SK-N-MC (cell line): ENCODE measurements at regions not wholly inside any gene's neighbourhood (a gene's known extent, or its start where the extent isn't known, plus 50 kb on each side); places are given as distances from the start of the nearest gene placed in this dataset.
"Not testable (repeated sequence)": the region's sequence is repeated elsewhere in the genome, so short reads cannot be mapped to it uniquely, and the experiment has no call there.

ENCODE experiments used
- EZH2 ChIP-seq: fragments of 200-600 bp; sonication (generic); IDR thresholded peaks from one replicate; pipeline ENCODE4 v1.6.1; 2017; ENCODE audit warnings: antibody characterized with exemption
- FOXP2 ChIP-seq: optimal IDR thresholded peaks from 2 replicates; pipeline ENCODE3; 2011; ENCODE audit warnings: mild to moderate bottlenecking, moderate library complexity; ENCODE audit not compliant: insufficient read depth; ENCODE audit errors: extremely low read length, control extremely low read depth
- POLR2AphosphoS5 ChIP-seq: IDR thresholded peaks from 2 replicates; pipeline ENCODE4 v1.6.1; 2012; ENCODE audit warnings: mild to moderate bottlenecking, low read depth, low read length, borderline replicate concordance

GRCh38 chr12:60801166-60801565 is 1205.3 kb downstream of the SLC16A7 start:
- TF ChIP-seq POLR2AphosphoS5, EZH2, FOXP2: not testable (repeated sequence)
